ENCODE measurements at regions not wholly inside any gene's neighbourhood (a gene's known extent, or its start where the extent isn't known, plus 50 kb on each side); places are given as distances from the start of the nearest gene placed in this dataset.
A peak's percentile ranks its signal among the peaks of the same experiment; 100 is the strongest.

- DNase-seq (ENCODE audit: low read depth): no peak
Measured at GRCh38 chr9:106324591-106325280, 538.2 kb upstream of the ZNF462 start.

- no peak for DNase-seq (ENCODE audit: low read depth)
Measured at GRCh38 chr9:106326493-106326892, 536.5 kb upstream of the ZNF462 start.

- no peak for DNase-seq (ENCODE audit: low read depth)
Measured at GRCh38 chr9:106333481-106333880, 529.5 kb upstream of the ZNF462 start.

- DNase-seq (ENCODE audit: low read depth): no peak
Measured at GRCh38 chr9:106334081-106334480, 528.9 kb upstream of the ZNF462 start.

- no peak for DNase-seq (ENCODE audit: low read depth)
Measured at GRCh38 chr9:106339882-106340281, 523.1 kb upstream of the ZNF462 start.

GRCh38 chr9:106350777-106351176 is 512.2 kb upstream of the ZNF462 start:
- no peak for DNase-seq (ENCODE audit: low read depth)

- no peak for DNase-seq (ENCODE audit: low read depth)
Measured at GRCh38 chr9:106356924-106357323, 506.0 kb upstream of the ZNF462 start.

- DNase-seq (ENCODE audit: low read depth): no peak
Measured at GRCh38 chr9:106358331-106358730, 504.6 kb upstream of the ZNF462 start.

- DNase-seq (ENCODE audit: low read depth): peak; percentile 1
Measured at GRCh38 chr9:106376689-106377088, 486.3 kb upstream of the ZNF462 start.

GRCh38 chr9:106383072-106383471 is 479.9 kb upstream of the ZNF462 start:
- no peak for DNase-seq (ENCODE audit: low read depth)

- DNase-seq (ENCODE audit: low read depth): no peak
Measured at GRCh38 chr9:106387965-106388364, 475.0 kb upstream of the ZNF462 start.

- DNase-seq (ENCODE audit: low read depth): no peak
Measured at GRCh38 chr9:106393226-106393625, 469.7 kb upstream of the ZNF462 start.

GRCh38 chr9:106400170-106400569 is 462.8 kb upstream of the ZNF462 start:
- no peak for DNase-seq (ENCODE audit: low read depth)

GRCh38 chr9:106400950-106401349 is 462.0 kb upstream of the ZNF462 start:
- DNase-seq (ENCODE audit: low read depth): no peak

GRCh38 chr9:106403081-106403480 is 459.9 kb upstream of the ZNF462 start:
- DNase-seq (ENCODE audit: low read depth): peak; percentile 58

GRCh38 chr9:106404137-106404536 is 458.8 kb upstream of the ZNF462 start:
- DNase-seq (ENCODE audit: low read depth): no peak

GRCh38 chr9:106405871-106406435 is 457.0 kb upstream of the ZNF462 start:
- no peak for DNase-seq (ENCODE audit: low read depth)

- DNase-seq (ENCODE audit: low read depth): no peak
Measured at GRCh38 chr9:106414042-106414441, 448.9 kb upstream of the ZNF462 start.

- DNase-seq (ENCODE audit: low read depth): no peak
Measured at GRCh38 chr9:106417685-106418084, 445.3 kb upstream of the ZNF462 start.

GRCh38 chr9:106419829-106420228 is 443.1 kb upstream of the ZNF462 start:
- no peak for DNase-seq (ENCODE audit: low read depth)

GRCh38 chr9:106420511-106420944 is 442.4 kb upstream of the ZNF462 start:
- peak; percentile 62 for DNase-seq (ENCODE audit: low read depth)

GRCh38 chr9:106421772-106422171 is 441.2 kb upstream of the ZNF462 start:
- DNase-seq (ENCODE audit: low read depth): peak; percentile 7

GRCh38 chr9:106423575-106423974 is 439.4 kb upstream of the ZNF462 start:
- no peak for DNase-seq (ENCODE audit: low read depth)

GRCh38 chr9:106432631-106433030 is 430.3 kb upstream of the ZNF462 start:
- no peak for DNase-seq (ENCODE audit: low read depth)

All from M059J (cell line).